Glomerular endothelial cell (primary cell): ENCODE measurements at regions not wholly inside any gene's neighbourhood (a gene's known extent, or its start where the extent isn't known, plus 50 kb on each side); places are given as distances from the start of the nearest gene placed in this dataset.
"Not testable (repeated sequence)": the region's sequence is repeated elsewhere in the genome, so short reads cannot be mapped to it uniquely, and the experiment has no call there.

ENCODE experiments used
- DNase-seq: peaks from one replicate; pipeline ENCODE4 v3.0.0-alpha.2; 2011; ENCODE audit warnings: low read depth, low spot score; ENCODE audit errors: extremely low read depth

DNA sequence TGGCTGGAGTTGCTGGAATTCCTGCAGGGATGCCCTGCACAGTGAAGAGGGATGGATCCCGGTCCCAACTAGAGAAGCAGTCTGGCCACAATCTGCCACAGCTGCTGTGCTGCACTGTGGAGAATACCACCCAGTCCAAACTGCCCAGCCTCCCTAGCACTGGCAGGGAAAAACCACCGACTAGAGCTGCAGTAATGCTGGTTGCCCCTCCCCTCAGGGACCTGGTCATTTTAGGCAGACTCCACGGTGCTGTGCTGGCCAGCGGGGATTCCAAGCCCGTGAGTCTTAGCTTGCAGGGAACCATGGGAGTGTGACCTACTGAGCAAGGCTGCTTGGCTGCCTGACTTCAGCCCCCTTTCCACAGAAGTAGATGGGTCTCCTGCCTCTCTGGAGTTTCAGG, 478.0 kb upstream of the ATP11B start:
- no peak for DNase-seq

DNA sequence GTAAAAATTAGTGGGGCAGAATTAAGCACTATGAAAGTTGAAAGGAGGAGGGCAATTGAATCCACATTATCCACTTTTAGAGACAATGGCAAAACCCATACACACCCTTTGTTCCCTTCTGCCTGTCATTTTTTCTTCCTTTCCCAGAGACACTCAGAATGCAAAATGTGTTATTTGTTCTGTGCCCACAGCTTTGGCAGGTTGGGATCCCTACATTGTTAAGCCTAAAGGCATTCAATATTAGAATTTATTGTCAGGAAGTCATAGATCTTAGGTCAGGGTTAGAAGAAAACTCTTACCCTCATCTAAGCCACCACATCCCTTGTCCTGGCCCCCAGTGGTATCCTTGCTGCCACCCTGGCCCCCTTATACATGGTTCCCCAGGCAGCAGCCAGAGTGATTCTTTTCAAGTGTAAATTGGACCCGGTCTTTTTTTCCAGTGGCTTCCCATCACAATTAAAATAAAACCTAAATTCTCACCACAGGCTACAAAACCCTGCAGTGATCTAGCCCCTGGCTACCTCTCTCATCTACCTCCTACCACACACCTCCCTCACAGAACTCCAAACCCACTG, 470.1 kb upstream of the ATP11B start:
- DNase-seq: no peak

DNA sequence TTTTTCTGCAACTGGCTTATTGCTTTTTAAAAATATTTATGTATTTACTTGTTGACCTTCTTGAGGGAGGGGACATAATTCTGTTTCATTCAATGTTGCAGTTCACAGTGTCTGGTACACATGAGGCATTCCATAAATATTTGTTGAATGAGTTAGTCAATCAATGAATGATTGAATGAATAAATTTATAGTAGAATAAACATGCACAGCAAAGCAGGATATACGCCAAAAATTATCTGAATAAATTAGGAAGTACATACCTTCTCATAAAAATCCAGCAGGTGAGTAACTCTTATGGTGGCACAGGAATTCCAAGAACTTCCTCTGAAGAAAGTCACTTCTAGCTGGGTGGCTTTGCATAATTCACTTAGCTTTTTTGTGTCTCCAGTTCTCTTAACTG, 469.4 kb upstream of the ATP11B start:
- no peak for DNase-seq

DNA sequence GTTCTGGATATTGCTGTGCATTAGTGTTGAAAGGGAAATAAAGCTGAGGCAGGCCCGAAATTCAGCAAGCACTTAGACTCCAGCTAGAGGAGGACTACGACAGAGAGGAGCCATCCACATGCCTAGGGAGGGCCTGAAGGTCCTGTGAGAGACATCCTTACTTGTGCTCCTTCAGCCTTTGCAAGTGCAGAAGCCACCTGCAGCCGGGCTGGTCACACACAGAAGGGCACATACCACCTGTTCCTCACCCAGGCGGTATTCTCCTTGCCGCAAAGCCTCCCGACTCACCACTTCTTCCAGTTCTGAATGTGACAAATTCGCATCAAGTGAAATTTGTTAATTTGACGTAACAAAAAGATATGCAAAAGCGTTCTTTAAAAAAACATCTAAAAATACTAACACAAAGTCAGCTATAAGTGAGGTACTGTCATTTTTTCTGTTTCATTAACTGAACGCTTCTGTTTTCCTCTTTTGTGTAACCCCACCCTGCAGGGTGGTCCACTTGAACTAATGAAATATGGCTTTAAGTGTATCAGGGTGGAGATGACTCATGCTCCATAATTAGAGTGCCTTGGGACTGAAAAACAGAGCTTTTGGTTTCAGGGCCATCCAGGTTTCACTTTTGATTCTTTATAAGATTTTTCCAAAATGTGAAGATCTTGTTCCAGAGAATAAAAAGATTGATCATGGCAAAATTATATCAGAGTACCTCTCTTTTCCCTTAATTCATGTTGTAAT, 467.9 kb upstream of the ATP11B start:
- DNase-seq: no peak

DNA sequence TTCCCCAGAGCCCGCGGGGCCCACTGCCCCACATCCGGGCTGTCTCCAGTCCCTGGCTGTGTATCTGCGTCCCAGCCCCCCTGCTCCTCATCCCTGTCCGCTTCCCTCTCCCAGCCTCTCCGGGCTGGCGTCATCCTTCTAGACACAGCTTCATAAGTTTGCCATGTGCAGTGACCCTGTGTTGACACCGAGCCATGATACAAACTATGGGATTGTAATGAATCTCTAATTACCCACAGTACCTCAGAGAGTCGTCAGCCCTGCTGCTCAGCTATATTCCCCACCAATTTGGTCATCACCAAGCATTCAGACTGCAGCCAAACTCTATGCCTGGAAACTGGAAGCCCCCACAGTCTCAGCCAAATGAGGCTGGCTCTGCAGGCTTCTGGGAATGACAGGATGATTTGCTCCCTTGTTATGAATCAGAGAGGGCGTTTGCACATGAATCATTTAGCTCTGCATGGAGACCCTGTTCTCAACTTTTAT, 466.1 kb upstream of the ATP11B start:
- DNase-seq: no peak

DNA sequence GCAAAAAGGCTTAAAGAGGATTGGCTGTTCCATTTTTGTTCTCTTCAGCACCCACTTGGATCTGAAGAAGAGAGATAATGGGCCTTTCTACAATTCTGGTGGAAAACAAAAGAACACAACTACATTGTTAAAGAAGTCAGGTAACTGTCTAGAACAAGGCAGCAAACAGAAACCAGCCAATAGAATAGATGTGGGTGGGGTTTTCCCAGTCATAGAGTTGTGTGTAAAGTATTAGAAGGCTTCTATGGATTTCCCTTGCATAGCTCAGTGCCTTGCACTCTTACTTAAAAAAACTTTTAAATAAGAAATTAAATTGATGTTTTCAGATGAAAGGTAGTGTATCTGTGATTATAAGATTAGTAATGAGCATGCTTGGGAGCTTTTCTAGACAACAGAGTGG, 462.7 kb upstream of the ATP11B start:
- no peak for DNase-seq

DNA sequence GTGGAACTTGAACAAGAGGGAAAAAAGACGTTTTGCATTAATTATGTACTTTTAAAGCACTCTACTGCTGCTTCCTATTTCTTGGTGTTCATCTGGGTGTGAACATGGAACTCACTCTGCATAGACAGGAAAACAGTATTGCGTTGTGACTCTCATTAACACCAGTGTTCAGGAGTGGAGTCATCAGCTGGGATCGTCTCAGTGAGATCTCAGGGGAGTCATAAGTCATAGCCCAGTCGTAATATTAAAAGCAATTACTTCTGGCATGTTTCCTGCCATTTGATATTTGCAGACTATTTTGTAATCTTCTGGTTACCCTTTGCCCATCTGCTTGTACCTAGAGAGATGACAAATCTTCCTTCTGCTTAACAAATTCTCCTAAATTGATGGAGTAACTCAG, 462.0 kb upstream of the ATP11B start:
- no peak for DNase-seq

DNA sequence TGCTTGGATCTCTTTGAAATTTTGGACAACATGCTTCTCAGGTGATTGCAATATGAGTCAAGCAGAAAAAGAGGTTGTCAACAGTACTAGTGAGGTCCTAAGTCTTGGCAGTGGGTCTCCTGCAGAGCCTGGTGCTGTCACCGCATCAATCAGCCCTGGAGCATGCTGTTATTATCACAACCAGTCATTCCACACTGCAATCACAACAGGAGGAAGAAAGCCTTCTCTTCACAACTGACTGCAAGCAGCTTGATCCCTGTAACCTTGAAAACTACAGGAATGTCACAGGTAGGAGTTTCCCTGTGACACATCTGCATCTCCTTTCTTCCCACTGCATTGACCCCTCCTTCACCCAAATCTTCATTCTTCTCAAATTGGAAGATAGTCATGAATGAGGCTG, 451.1 kb upstream of the ATP11B start:
- DNase-seq: no peak

DNA sequence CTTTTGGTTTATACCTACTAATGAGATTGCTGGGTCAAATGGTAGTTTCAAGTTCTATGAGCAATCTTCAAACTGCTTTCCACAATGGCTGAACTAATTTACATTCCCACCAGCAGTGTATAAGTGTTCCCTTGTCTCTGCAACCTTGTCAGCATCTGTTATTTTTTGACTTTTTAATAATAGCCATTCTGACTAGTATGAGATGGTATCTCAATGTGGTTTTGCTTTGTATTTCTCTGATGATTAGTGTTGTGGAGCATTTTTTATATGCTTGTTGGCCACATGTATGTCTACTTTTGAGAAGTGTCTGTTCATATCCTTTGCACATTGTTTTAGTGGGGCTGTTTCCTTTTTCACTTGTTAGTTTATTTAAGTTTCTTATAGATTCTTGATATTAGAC, 449.3 kb upstream of the ATP11B start:
- DNase-seq: not testable (repeated sequence)

DNA sequence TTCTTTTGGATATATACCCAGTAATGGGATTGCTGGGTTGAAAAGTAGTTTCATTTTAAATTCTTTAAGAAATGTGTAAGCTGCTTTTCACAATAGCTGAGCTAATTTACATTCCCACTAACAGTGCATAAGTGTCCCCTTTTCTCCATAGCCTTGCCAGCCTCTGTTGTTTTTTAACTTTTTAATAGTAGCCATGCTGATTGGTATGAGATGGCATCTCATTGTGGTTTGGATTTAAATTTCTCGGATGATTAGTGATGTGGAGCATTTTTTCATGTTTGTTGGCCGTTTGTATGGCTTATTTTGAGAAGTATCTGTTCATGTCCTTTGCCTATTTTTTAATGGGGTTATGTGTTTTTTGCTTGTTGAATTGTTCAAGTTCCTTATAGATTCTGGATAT, 444.3 kb upstream of the ATP11B start:
- DNase-seq: no peak

DNA sequence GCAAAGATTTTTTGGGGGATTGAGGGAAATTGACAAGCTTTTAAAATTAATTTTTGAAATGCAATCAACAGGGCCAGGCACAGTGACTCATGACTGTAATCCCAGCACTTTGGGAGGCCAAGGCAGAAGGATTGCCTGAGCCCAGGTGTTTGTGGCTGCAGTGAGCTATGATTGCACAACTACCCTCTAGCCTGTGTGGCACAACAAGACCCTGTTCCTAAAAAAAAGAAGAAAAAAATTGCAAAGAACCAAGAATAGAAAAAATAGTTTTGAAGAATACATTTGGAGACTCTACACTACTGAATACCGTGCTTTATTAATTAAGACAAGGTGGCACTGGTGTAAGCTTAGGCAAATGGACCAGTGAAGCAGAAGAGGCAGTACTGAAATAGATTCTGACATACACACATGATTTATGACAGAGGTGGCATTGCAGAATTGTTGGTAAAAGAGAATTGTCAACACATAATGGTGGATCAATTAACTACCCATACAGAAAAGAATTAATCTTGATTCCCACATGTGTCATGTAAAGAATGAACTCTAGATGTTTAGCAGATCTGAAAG, 443.3 kb upstream of the ATP11B start:
- DNase-seq: no peak

DNA sequence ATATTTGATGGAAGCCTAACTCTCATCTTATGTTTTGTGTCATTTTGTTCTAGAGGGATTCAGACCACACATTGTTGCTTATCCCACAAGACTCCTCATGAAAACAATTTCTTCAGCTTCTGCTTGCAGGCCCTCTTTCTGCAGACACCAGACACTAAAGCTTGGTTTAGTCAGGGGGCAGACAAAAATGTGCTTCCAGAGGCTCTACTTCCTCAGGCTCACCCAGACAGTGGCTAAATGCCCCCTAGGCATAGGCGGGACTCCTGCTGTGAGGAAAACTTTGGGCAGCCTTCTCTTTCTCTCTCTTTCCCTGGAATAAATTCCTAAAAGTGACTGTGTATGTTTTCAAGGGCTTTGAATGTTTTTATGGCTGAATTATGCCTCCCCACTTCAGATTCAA, 435.4 kb upstream of the ATP11B start:
- DNase-seq: no peak

DNA sequence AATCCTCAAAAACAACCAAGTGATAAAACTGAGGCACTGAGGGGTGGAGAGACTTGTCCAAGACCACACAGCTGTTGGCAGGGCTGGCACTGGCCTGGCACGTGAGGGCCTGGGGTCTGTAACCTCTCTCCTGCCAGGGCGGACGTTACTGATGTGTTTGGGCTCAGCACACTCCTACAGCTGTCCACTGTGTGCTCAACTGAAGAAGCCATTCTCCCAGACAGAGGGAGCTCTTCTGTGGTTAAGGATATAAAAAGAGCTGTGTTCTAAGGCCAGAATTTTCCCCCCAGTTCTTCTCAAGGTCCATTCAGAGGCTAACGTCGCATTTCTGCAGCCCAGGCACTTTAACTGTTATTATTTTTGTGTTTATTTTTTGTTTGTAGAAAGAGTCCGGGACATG, 429.0 kb upstream of the ATP11B start:
- DNase-seq: no peak

DNA sequence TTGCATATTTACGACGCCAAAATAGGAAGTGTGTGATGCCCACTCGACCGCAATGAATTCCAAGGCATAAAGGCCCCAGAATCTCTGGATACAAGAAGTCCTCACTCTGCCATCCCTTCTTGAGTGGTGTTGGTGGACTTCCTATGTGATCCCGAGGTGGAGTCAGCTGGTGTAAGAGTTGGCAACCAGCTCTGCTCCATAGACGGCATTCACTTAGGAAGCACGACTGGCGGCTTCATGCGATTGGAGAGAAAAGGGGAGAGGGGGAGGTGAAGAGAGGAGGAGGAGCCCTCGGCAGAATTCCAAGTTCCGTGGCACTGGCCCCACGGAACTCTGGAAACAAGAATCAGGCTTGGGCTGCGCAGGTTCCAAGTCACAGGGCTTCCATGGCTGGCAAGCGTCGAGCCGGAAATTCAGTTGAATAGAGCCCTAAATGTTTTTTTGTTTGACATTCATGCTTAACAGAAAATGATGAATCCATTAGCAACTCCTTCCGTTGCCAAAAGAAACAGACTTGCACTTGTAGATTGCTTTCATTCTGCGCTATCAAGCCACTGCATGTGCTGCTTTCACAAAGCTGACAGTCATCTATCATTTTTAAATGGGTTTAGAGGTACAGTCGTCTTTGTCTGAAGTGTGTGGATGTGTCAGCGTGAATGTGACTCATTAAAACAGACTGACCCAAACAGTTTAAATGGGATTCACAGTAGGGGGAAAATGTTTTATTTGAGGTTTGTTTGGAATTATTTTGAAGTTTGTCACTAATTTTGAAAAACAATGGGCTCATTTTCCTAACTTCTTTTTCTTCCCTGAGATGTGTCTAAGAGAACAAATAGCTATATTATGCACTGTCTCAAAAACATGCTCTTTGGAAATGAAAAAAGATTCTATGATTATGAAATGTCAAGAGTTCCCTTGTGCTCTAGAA, 428.3 kb upstream of the ATP11B start:
- no peak for DNase-seq

DNA sequence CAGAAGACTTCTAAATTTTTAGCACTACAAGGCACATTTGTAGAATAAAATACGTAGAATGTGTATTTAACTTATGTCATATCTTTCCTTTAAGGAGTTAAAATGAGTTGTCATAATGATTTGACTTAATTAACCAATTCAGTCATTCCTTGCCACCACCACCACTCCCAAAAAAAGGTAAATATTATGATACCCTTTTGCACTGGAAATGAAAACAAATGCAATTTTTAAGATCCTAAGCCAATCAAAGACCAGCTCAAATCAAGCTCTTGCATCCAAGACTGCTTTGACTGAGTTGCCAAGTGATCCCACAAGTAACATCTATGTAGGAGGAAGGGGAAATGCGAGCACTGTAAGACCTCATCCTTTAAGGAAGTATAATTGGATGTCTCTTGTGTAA, 426.6 kb upstream of the ATP11B start:
- DNase-seq: no peak

DNA sequence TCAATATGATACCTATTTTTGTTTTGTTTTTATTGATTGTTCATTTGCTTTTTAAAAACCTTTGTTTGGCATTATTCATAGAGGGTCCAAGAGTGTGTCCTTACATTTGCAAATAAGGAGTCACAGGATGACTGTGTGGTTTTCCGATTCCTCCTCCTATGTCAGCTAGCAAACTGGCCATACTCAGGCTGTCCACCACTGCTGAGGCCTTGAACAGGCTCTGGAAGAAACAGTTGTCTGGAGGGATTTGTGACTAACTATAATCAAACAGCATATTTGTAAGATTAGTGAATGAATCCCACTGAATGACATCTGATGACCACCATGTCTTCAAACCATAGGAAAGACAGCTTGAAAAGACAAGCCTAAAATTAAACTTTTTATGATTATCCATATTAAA, 423.4 kb upstream of the ATP11B start:
- DNase-seq: no peak

DNA sequence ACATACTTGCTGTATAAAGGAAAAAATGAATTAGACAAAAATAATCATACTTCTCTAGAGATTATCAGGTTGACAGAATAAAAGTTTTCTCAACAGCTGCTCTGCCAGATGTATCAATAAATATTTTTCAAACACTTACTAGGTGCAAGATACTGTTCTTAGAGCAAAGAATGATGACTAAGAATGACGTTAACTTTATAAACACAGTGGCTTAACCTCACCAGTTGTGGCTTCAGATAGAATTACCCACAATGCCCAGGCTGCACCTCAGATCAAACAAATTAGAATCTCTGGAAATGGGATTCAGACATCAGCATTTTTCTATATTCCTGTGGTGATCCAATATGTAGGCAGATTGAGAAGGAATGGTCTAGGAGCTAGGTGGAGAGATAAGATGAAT, 422.4 kb upstream of the ATP11B start:
- no peak for DNase-seq

DNA sequence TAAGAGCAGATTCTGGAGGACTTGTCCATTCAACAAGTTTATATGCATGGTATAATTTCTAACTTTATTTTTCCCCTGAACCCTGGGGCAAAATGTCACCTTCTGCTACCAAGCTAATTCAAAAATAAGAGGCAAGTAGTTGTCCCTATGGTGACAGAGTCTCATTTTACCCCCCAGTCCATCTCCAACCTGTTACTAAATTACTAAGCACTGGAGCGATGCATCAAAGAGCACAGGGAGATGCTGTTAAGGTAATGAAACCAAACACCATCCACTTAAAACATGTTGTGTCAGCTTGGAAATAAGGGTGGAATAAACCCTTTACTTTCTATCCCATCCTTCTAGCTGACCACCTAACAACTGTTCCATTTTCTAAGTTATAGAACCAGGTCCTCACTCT, 417.4 kb upstream of the ATP11B start:
- DNase-seq: no peak

DNA sequence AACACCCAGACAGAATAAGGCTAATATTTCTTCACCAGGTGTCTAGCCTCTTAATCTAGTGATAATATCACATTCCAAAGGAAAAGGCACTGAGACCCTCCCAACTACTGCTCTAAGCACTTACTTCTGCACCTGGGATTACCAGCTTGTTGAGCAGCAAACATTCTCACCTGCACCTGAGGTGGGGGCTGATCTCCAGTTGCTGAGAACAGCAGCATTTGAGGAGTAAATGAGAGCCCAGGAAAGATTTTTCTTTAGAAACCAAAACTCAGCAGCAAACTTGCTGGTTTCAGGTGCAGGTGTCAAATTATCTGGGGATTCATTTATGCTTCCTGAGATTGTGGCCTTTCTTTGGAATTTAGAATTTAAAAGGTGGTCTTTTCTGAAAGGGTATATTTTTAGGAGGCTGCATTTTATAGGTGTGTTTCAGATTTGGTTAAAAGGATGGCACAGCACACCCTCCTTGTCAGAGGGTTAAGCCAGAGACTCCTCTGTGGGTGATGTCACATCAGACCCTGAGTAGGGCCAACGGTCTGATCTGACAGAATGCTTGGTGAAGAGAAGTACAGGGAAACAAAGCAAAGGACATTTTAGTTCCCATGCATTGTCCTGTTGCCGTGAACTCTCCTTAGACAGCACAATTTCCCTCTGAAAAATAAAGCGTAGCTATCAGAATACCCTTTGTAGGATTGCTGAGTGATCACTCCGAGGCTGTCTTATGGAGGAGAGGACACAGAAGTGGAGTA, 411.0 kb upstream of the ATP11B start:
- DNase-seq: no peak

DNA sequence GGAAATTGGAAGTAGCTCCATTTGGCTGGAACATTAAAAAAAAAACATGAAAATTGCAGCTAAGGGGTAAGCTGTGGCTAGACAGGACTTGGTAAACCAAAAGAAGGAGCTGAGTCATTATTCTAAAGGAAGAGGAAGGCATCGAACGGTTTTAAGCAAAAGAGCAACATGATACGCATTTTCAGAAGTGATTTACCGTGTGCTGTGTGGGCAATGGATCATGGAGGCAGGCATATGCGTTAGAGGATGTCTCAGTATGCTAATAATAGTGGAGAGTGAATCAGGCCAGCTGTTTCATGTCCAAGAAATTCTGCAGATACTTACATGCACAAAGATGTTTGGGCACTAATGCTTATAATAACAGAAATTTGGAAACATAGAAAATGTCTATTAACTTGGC, 409.1 kb upstream of the ATP11B start:
- no peak for DNase-seq

DNA sequence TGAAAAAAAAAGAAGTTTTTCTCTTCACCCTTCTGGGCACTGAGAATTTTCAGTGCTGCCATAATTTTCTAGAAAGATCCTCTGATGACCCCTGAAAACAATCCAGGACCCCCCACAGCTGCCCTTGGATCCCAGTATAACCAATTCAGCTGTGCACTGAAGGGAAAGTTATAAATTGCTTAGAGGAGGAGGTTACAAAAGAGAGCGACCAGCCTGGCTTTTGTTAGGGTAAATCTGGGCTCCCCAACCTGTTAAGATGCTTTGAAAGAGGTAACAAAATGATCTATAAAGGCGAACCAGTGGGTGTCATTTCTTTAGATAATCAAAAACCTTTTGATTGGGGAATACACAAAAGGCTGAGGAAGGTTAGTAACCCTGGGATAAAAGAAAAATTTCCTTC, 407.9 kb upstream of the ATP11B start:
- no peak for DNase-seq
